ENCODE measurements at regions not wholly inside any gene's neighbourhood (a gene's known extent, or its start where the extent isn't known, plus 50 kb on each side); places are given as distances from the start of the nearest gene placed in this dataset.
"Not testable (repeated sequence)": the region's sequence is repeated elsewhere in the genome, so short reads cannot be mapped to it uniquely, and the experiment has no call there.

- H3K27ac Mint-ChIP-seq, result no peak overlapping the region
- H3K9me3 Mint-ChIP-seq, result peaks cover 4% of the 10 kb centered on the region
- no peaks in the 10 kb centered on the region for H3K36me3 Mint-ChIP-seq (ENCODE audit: low read depth)
- H3K4me3 Mint-ChIP-seq, result no peak overlapping the region
- H3K27me3 Mint-ChIP-seq (ENCODE audit: low read depth), result no peaks in the 10 kb centered on the region
- H3K4me1 Mint-ChIP-seq (ENCODE audit: low read depth), result no peaks in the 10 kb centered on the region
Measured at GRCh38 chrX:55326985-55327384, 62.3 kb upstream of the PAGE3 start.

GRCh38 chrX:55335296-55335695, 70.6 kb upstream of the PAGE3 start:
- Mint-ChIP-seq H3K27ac (no peak overlapping the region), H3K27me3 (ENCODE audit: low read depth) (no peaks in the 10 kb centered on the region), H3K36me3 (ENCODE audit: low read depth) (no peaks in the 10 kb centered on the region), H3K4me3 (no peak overlapping the region), H3K9me3 (no peaks in the 10 kb centered on the region), H3K4me1 (ENCODE audit: low read depth) (no peaks in the 10 kb centered on the region)

DNA sequence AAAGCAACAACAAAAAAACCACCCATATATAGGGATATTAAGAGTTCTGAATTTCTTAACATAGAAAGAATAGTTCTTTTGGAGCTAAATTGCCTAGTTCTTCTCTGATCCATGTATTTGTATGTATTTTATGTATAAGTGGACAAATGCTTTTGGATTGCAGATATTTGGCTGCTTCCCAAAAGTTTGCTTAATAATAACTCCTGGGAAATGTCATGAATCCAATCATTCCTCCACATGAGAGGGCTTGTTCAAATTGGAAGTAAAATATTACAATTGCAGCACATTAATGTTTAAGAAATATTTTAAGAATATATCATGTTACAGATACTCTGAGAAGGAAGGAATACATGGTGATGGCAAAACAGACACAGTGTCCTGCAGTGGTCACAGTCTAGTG, 71.5 kb upstream of the PAGE3 start:
- H3K36me3 Mint-ChIP-seq (ENCODE audit: low read depth), result no peaks in the 10 kb centered on the region
- H3K4me3 Mint-ChIP-seq, result no peak overlapping the region
- no peak overlapping the region for H3K27ac Mint-ChIP-seq
- peaks cover 4% of the 10 kb centered on the region for H3K4me1 Mint-ChIP-seq (ENCODE audit: low read depth)
- no peaks in the 10 kb centered on the region for H3K27me3 Mint-ChIP-seq (ENCODE audit: low read depth)
- H3K9me3 Mint-ChIP-seq, result no peaks in the 10 kb centered on the region

DNA sequence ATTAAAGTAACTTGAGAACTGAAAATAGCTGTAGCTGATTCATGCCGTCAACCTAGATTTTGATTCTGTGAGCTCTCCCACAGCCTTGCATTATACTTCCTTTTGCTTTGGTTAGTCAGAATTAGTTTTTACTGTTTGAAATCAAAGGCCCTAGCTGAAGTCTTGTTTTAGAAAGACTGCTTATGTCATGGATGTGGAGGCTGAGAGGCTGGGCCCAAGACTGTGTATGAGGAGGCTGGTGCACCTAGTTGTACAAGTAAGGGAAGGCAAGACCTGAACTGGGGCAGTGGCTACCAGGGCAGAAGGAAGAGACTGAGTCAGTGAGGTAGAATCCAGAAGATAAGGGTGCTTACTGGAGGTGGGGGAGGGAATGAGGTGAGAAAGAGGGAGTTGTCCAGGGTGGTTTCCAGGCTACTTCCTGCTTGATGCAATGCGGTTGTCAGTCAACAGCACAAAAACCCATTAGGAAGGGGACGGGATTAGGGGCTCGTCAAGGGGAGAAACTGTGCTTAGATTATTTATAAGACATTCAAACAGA, 76.2 kb upstream of the PAGE3 start:
- Mint-ChIP-seq H3K36me3 (ENCODE audit: low read depth) (no peaks in the 10 kb centered on the region), H3K4me3 (no peak overlapping the region), H3K4me1 (ENCODE audit: low read depth) (peaks cover 13% of the 10 kb centered on the region), H3K27ac (peak overlapping the region; percentile 28), H3K27me3 (ENCODE audit: low read depth) (no peaks in the 10 kb centered on the region), H3K9me3 (no peaks in the 10 kb centered on the region)

- Mint-ChIP-seq H3K27me3 (ENCODE audit: low read depth) (no peaks in the 10 kb centered on the region), H3K4me3 (peak overlapping the region; percentile 31), H3K4me1 (ENCODE audit: low read depth) (peaks cover 13% of the 10 kb centered on the region), H3K27ac (peak overlapping the region; percentile 28), H3K36me3 (ENCODE audit: low read depth) (no peaks in the 10 kb centered on the region), H3K9me3 (no peaks in the 10 kb centered on the region)
Measured at GRCh38 chrX:55342533-55343501, 78.1 kb upstream of the PAGE3 start.

DNA sequence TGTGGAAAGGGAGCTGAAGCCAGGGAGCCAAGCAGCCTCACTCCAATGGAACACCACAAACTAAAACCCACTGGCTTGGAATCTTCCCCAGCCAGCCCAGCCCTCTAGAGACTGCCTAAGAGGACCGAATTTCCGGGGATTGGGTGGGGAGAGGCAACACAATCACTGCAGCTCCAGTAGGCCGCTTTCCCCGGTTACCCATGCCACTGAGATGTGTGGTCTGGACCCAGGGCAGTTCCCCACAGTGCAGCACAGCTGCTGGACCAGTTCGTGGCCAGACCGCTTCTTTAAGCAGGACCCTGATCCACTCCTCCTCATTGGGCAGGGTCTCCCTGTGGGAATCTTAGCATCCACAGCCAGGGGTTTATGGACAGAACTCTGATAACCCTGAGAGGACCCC, 91.9 kb upstream of the PAGE3 start:
- no peaks in the 10 kb centered on the region for H3K36me3 Mint-ChIP-seq (ENCODE audit: low read depth)
- H3K4me1 Mint-ChIP-seq (ENCODE audit: low read depth), result peaks cover 3% of the 10 kb centered on the region
- H3K4me3 Mint-ChIP-seq, result no peak overlapping the region
- no peaks in the 10 kb centered on the region for H3K27me3 Mint-ChIP-seq (ENCODE audit: low read depth)
- H3K27ac Mint-ChIP-seq, result no peak overlapping the region
- peaks cover 10% of the 10 kb centered on the region for H3K9me3 Mint-ChIP-seq

GRCh38 chrX:55357236-55357635, 92.5 kb upstream of the PAGE3 start:
- H3K27ac Mint-ChIP-seq, result no peak overlapping the region
- H3K4me1 Mint-ChIP-seq (ENCODE audit: low read depth), result peaks cover 3% of the 10 kb centered on the region
- H3K9me3 Mint-ChIP-seq, result peaks cover 10% of the 10 kb centered on the region
- no peaks in the 10 kb centered on the region for H3K36me3 Mint-ChIP-seq (ENCODE audit: low read depth)
- H3K27me3 Mint-ChIP-seq (ENCODE audit: low read depth), result no peaks in the 10 kb centered on the region
- H3K4me3 Mint-ChIP-seq, result no peak overlapping the region

GRCh38 chrX:55379396-55379795, 72.5 kb upstream of the MAGEH1 start:
- no peak overlapping the region for H3K27ac Mint-ChIP-seq
- no peaks in the 10 kb centered on the region for H3K4me1 Mint-ChIP-seq (ENCODE audit: low read depth)
- H3K36me3 Mint-ChIP-seq (ENCODE audit: low read depth), result no peaks in the 10 kb centered on the region
- H3K9me3 Mint-ChIP-seq, result peaks cover 10% of the 10 kb centered on the region
- H3K27me3 Mint-ChIP-seq (ENCODE audit: low read depth), result no peaks in the 10 kb centered on the region
- H3K4me3 Mint-ChIP-seq, result no peak overlapping the region

- Mint-ChIP-seq H3K27ac (no peak overlapping the region), H3K9me3 (peaks cover 9% of the 10 kb centered on the region), H3K4me1 (ENCODE audit: low read depth) (no peaks in the 10 kb centered on the region), H3K27me3 (ENCODE audit: low read depth) (no peaks in the 10 kb centered on the region), H3K36me3 (ENCODE audit: low read depth) (no peaks in the 10 kb centered on the region), H3K4me3 (no peak overlapping the region)
Measured at GRCh38 chrX:55389376-55389775, 62.6 kb upstream of the MAGEH1 start.

DNA sequence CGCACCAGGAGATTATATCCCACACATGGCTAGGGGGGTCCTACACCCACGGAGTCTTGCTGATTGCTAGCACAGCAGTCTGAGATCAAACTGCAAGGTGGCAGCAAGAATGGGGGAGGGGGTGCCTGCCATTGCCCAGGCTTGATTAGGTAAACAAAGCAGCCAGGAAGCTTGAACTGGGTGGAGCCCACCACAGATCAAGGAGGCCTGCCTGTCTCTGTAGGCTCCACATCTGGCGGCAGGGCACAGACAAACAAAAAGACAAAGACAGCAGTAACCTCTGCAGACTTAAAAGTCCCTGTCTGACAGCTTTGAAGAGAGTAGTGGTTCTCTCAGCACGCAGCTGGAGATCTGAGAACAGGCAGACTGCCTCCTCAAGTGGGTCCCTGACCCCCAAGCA, 55.1 kb upstream of the MAGEH1 start:
- H3K27ac Mint-ChIP-seq; H3K27me3 Mint-ChIP-seq (ENCODE audit: low read depth); H3K4me1 Mint-ChIP-seq (ENCODE audit: low read depth); H3K36me3 Mint-ChIP-seq (ENCODE audit: low read depth); H3K4me3 Mint-ChIP-seq; H3K9me3 Mint-ChIP-seq: not testable (repeated sequence)

Measured in T-helper 1 cell treated with Interleukin-12 subunit alpha and Interleukin-12 subunit beta and Interleukin-4 antibody, amounts not matched to agents 30 μg/mL and 1 μg/mL, for 36 hours (primary cell).